A549 (cell line): ENCODE measurements at regions not wholly inside any gene's neighbourhood (a gene's known extent, or its start where the extent isn't known, plus 50 kb on each side); places are given as distances from the start of the nearest gene placed in this dataset.

Experiments used
- ATAC-seq, 2 experiments: fragments of 200-7000 bp in 1 of 2; fragments of >200 bp in 1 of 2; cut with Nextera tagmentation in 1 of 2; cut with Tn5 transposase in 1 of 2; 3 replicates each; pipeline versions ENCODE4 v1.8.0 to v1.9.1; 2018 to 2020; ENCODE audit warnings: mild to moderate bottlenecking in 1 of 2, moderate library complexity in 1 of 2
- CTCF ChIA-PET: fragments of 300-600 bp; sonication (Branson Sonifier 250); formaldehyde crosslinking; extraction: SDS; loops from one replicate; lab custom pipeline; 2021; ENCODE audit warnings: antibody characterized with exemption, inconsistent platforms; lab: Yijun Ruan, JAX
- POLR2A ChIA-PET: fragments of 350-600 bp; formaldehyde crosslinking; extraction: SDS; loops from one replicate; lab custom pipeline; 2021; ENCODE audit warnings: antibody characterized with exemption, inconsistent platforms; lab: Yijun Ruan, JAX
- DNase-seq, 2 experiments: peaks; one replicate each; pipeline versions ENCODE4 v3.0.0 to v3.0.0-alpha.2; 2011 to 2016; ENCODE audit warnings: low read depth in 1 of 2, low spot score in 1 of 2
- FAIRE-seq: peaks from 2 replicates; lab custom pipeline; 2011; peaks lifted over from hg19 to GRCh38; lab: Jason Lieb, UNC
- H3K27ac ChIP-seq, 2 experiments: fragments of >200 bp; sonication (Bioruptor Twin); formaldehyde crosslinking; 3 replicates each; pipeline ENCODE4 v1.5.1; 2016 to 2017
- H3K4me1 ChIP-seq: fragments of >200 bp; sonication (Bioruptor Twin); formaldehyde crosslinking; 3 replicates; pipeline ENCODE4 v1.6.1; 2016
- H3K4me2 ChIP-seq: fragments of >200 bp; sonication (Bioruptor Twin); formaldehyde crosslinking; 3 replicates; pipeline ENCODE4 v1.6.1; 2016
- H3K4me3 ChIP-seq: fragments of >200 bp; sonication (Bioruptor Twin); formaldehyde crosslinking; 3 replicates; pipeline ENCODE4 v1.5.1; 2016
- H3K9me3 ChIP-seq: fragments of >200 bp; sonication (Bioruptor Twin); formaldehyde crosslinking; 3 replicates; pipeline ENCODE4 v1.6.1; 2016
- BHLHE40 ChIP-seq: IDR thresholded peaks from 2 replicates; pipeline ENCODE4 v1.6.1; 2012; ENCODE audit warnings: low read depth, low read length, inconsistent platforms
- CBX2 ChIP-seq: fragments of 200-600 bp; sonication (generic); IDR thresholded peaks from 2 replicates; pipeline ENCODE4 v1.6.1; 2016; ENCODE audit warnings: low read depth, mild to moderate bottlenecking, borderline replicate concordance
- CHD2 ChIP-seq: fragments of 150-350 bp; IDR thresholded peaks from 2 replicates; pipeline ENCODE4 v1.6.1; 2014; ENCODE audit warnings: low read length; ENCODE audit not compliant: partially characterized antibody
- E2F6 ChIP-seq: IDR thresholded peaks from 2 replicates; pipeline ENCODE4 v1.6.1; 2012; ENCODE audit warnings: low read depth, borderline replicate concordance
- EHF ChIP-seq: fragments of 250-450 bp; sonication (Bioruptor Pico); IDR thresholded peaks from 2 replicates; pipeline ENCODE4 v1.5.0; 2020; ENCODE audit warnings: mild to moderate bottlenecking
- EHMT2 ChIP-seq: fragments of 200-600 bp; sonication (generic); IDR thresholded peaks from 2 replicates; pipeline ENCODE4 v1.6.1; 2016; ENCODE audit warnings: antibody characterized with exemption, low read depth, mild to moderate bottlenecking, moderate library complexity
- ELK1 ChIP-seq: fragments of 150-350 bp; IDR thresholded peaks from 2 replicates; pipeline ENCODE4 v1.6.1; 2014; ENCODE audit warnings: low read depth, mild to moderate bottlenecking, low read length
- EP300 ChIP-seq, 2 experiments: fragments of >200 bp; sonication (Bioruptor Twin); formaldehyde crosslinking; IDR thresholded peaks; 2 replicates in 1 of 2; 3 replicates in 1 of 2; pipeline ENCODE4 v1.6.1; 2016 to 2017
- FOSB ChIP-seq: fragments of 250-450 bp; sonication (Bioruptor Pico); IDR thresholded peaks from 2 replicates; pipeline ENCODE4 v1.5.0; 2020; ENCODE audit warnings: mild to moderate bottlenecking, moderate library complexity
- HMGXB4 ChIP-seq: fragments of 250-450 bp; sonication (Bioruptor Pico); IDR thresholded peaks from 2 replicates; pipeline ENCODE4 v1.5.0; 2021; ENCODE audit warnings: mild to moderate bottlenecking, moderate library complexity, borderline replicate concordance
- HOXA7 ChIP-seq: fragments of 250-450 bp; sonication (Bioruptor Pico); IDR thresholded peaks from 2 replicates; pipeline ENCODE4 v1.5.0; 2020; ENCODE audit warnings: mild to moderate bottlenecking, moderate library complexity
- HOXB13 ChIP-seq: fragments of 250-450 bp; sonication (Bioruptor Pico); IDR thresholded peaks from 2 replicates; pipeline ENCODE4 v1.5.0; 2020; ENCODE audit warnings: low read depth, mild to moderate bottlenecking, moderate library complexity
- HOXB5 ChIP-seq: fragments of 250-450 bp; sonication (Bioruptor Pico); IDR thresholded peaks from 2 replicates; pipeline ENCODE4 v1.5.0; 2020; ENCODE audit warnings: mild to moderate bottlenecking, moderate library complexity
- JUN ChIP-seq, 2 experiments: fragments of >200 bp; sonication (Bioruptor Twin); formaldehyde crosslinking; IDR thresholded peaks; 2 replicates in 1 of 2; 3 replicates in 1 of 2; pipeline ENCODE4 v1.6.1; 2016 to 2017
- KDM1A ChIP-seq: fragments of 200-600 bp; sonication (generic); IDR thresholded peaks from 2 replicates; pipeline ENCODE4 v1.6.1; 2016; ENCODE audit warnings: low read depth, mild to moderate bottlenecking
- KDM5A ChIP-seq: fragments of 200-600 bp; sonication (generic); IDR thresholded peaks from 2 replicates; pipeline ENCODE4 v1.6.1; 2016; ENCODE audit warnings: antibody characterized with exemption, mild to moderate bottlenecking
- MAFK ChIP-seq: fragments of 450-650 bp; IDR thresholded peaks from 2 replicates; pipeline ENCODE4 v1.6.1; 2014; ENCODE audit not compliant: partially characterized antibody
- MAX ChIP-seq: IDR thresholded peaks from 2 replicates; pipeline ENCODE4 v1.6.1; 2012
- MAZ ChIP-seq: fragments of 150-350 bp; IDR thresholded peaks from 2 replicates; pipeline ENCODE4 v1.6.1; 2014; ENCODE audit warnings: antibody characterized with exemption, low read depth, low read length, borderline replicate concordance
- MYC ChIP-seq: IDR thresholded peaks from 2 replicates; pipeline ENCODE4 v1.6.1; 2012; ENCODE audit warnings: mild to moderate bottlenecking, inconsistent platforms, low read length, improper control_type of control experiment, borderline replicate concordance
- NPAS2 ChIP-seq: fragments of 250-450 bp; sonication (Bioruptor Pico); IDR thresholded peaks from 2 replicates; pipeline ENCODE4 v1.8.0; 2022; ENCODE audit warnings: mild to moderate bottlenecking, moderate library complexity, borderline replicate concordance
- PBX3 ChIP-seq: IDR thresholded peaks from 2 replicates; pipeline ENCODE4 v1.6.1; 2012
- PHF8 ChIP-seq: fragments of 200-600 bp; sonication (generic); IDR thresholded peaks from 2 replicates; pipeline ENCODE4 v1.6.1; 2016; ENCODE audit warnings: low read depth, mild to moderate bottlenecking, antibody characterized with exemption, moderate library complexity, borderline replicate concordance
- POLR2AphosphoS2 ChIP-seq: conservative IDR thresholded peaks from 2 replicates; pipeline ENCODE4 v1.6.1; 2012; ENCODE audit warnings: low read length, improper control_type of control experiment, inconsistent platforms
- RAD21 ChIP-seq, 2 experiments: fragments of >200 bp in 1 of 2; sonication (Bioruptor Twin) in 1 of 2; formaldehyde crosslinking in 1 of 2; IDR thresholded peaks in 1 of 2; conservative IDR thresholded peaks in 1 of 2; 2 replicates in 1 of 2; 3 replicates in 1 of 2; pipeline ENCODE4 v1.6.1; 2012 to 2018; ENCODE audit warnings: inconsistent platforms in 1 of 2
- SREBF2 ChIP-seq: fragments of 450-650 bp; IDR thresholded peaks from 2 replicates; pipeline ENCODE4 v1.6.1; 2014; ENCODE audit warnings: mild to moderate bottlenecking, moderate library complexity
- TP53 ChIP-seq: fragments of 250-450 bp; sonication (Bioruptor Pico); IDR thresholded peaks from 2 replicates; pipeline ENCODE4 v1.5.0; 2021; ENCODE audit warnings: mild to moderate bottlenecking, moderate library complexity
- ZC3H11A ChIP-seq: fragments of 450-650 bp; IDR thresholded peaks from 2 replicates; pipeline ENCODE4 v1.6.1; 2014; ENCODE audit warnings: antibody characterized with exemption, mild to moderate bottlenecking
- ZFP36 ChIP-seq: fragments of 450-650 bp; IDR thresholded peaks from 2 replicates; pipeline ENCODE4 v1.6.1; 2014; ENCODE audit warnings: borderline replicate concordance; ENCODE audit not compliant: partially characterized antibody
- ZNF302 ChIP-seq: fragments of 250-450 bp; sonication (Bioruptor Pico); IDR thresholded peaks from 2 replicates; pipeline ENCODE4 v1.9.0; 2021; ENCODE audit warnings: inconsistent platforms, mild to moderate bottlenecking, moderate library complexity
- ZSCAN20 ChIP-seq: fragments of 250-450 bp; sonication (Bioruptor Pico); IDR thresholded peaks from 2 replicates; pipeline ENCODE4 v1.8.0; 2022; ENCODE audit warnings: mild to moderate bottlenecking, moderate library complexity
- WGBS: methylation state at CpG from one replicate; pipeline ENCODE4 v1.1.6; 2017; ENCODE audit errors: missing lambda C conversion rate; 5-methylcytosine and 5-hydroxymethylcytosine counted together

- FAIRE-seq: no peak
- CTCF ChIA-PET: interaction anchor here (1.2 to 8.3 kb wide), 4 partner anchors 10 to 179 kb away, joined by 3 to 141 read pairs (median 6); no protein-coding TSS in a partner anchor
Observed at GRCh38 chr13:48591889-48592687, 59.2 kb upstream of the RCBTB2 start.

GRCh38 chr13:48592688-48593049, 59.8 kb upstream of the RCBTB2 start:
- no peak overlapping the region for H3K4me2 ChIP-seq
- POLR2A ChIA-PET: interaction anchor here (0.7 kb wide), 1 partner anchor 184 kb away, joined by 3 read pairs; no protein-coding TSS in a partner anchor
- no peak for DNase-seq
- no peak overlapping the region for H3K27ac ChIP-seq
- peaks cover 3% of the 10 kb centered on the region; the same call in 1 of the 3 replicates for H3K9me3 ChIP-seq
- no peak for TF ChIP-seq ZNF302 (CRISPR knock-in tag)
- TF ChIP-seq TP53 (CRISPR knock-in tag): no peak
- TF ChIP-seq ZFP36: no peak
- no peak for TF ChIP-seq MAFK
- no peak for TF ChIP-seq HMGXB4 (CRISPR knock-in tag)
- TF ChIP-seq NPAS2 (CRISPR knock-in tag): no peak
- TF ChIP-seq ZC3H11A: no peak
- TF ChIP-seq KDM5A: no peak
- TF ChIP-seq POLR2AphosphoS2: no peak
- TF ChIP-seq ZSCAN20 (CRISPR knock-in tag): no peak
- no peak for TF ChIP-seq E2F6
- no peak for TF ChIP-seq EP300 (IDR thresholded peaks at IDR 0.05)
- TF ChIP-seq MAZ: no peak
- no peak for TF ChIP-seq EHF (CRISPR knock-in tag)
- no peak for TF ChIP-seq HOXA7 (CRISPR knock-in tag)
- TF ChIP-seq ELK1: no peak
- TF ChIP-seq FOSB: no peak
- TF ChIP-seq HOXB5 (CRISPR knock-in tag): no peak
- no peak for TF ChIP-seq MAX
- TF ChIP-seq, all 56 proteins: peak for 0
- CTCF ChIA-PET: interaction anchor here (1.2 to 8.3 kb wide), 3 partner anchors 11 to 178 kb away, joined by 3 to 141 read pairs (median 4); no protein-coding TSS in a partner anchor
- 0% methylated on average over 1 of the region's 1 CpG for WGBS
- no peaks in the 10 kb centered on the region for H3K4me1 ChIP-seq
- ATAC-seq (no peak), FAIRE-seq (no peak)
- H3K4me3 ChIP-seq: no peak overlapping the region

More at GRCh38 chr13:48591889-48592687, 59.2 kb upstream of the RCBTB2 start:
- no peak overlapping the region for H3K4me2 ChIP-seq
- no peak overlapping the region for H3K4me3 ChIP-seq
- no peaks in the 10 kb centered on the region for H3K4me1 ChIP-seq
- DNase-seq: no peak
- ATAC-seq: no peak
- 80% methylated on average over 4 of the region's 4 CpGs for WGBS
- TF ChIP-seq KDM1A (no peak), ZSCAN20 (CRISPR knock-in tag) (no peak), MYC (no peak), PBX3 (no peak), MAX (no peak), HOXB13 (CRISPR knock-in tag) (no peak), MAZ (no peak), JUN (IDR thresholded peaks at IDR 0.05) (no peak), ZC3H11A (no peak), BHLHE40 (no peak), TP53 (CRISPR knock-in tag) (no peak), E2F6 (no peak), PHF8 (no peak), CHD2 (no peak), RAD21 (conservative IDR thresholded peaks at IDR 0.05 in 1 of 2, IDR thresholded peaks at IDR 0.05 in 1 of 2) (no peak), CBX2 (no peak), SREBF2 (no peak), EP300 (IDR thresholded peaks at IDR 0.05) (no peak), EHMT2 (no peak), MAFK (no peak)
- peaks cover 3% of the 10 kb centered on the region; the same call in 1 of the 3 replicates for H3K9me3 ChIP-seq
- POLR2A ChIA-PET: interaction anchor here (0.7 kb wide), 1 partner anchor 184 kb away, joined by 3 read pairs; no protein-coding TSS in a partner anchor
- H3K27ac ChIP-seq: no peak overlapping the region
